GM10266 (cell line): ENCODE measurements at regions not wholly inside any gene's neighbourhood (a gene's known extent, or its start where the extent isn't known, plus 50 kb on each side); places are given as distances from the start of the nearest gene placed in this dataset.

Experiments
- DNase-seq: peaks from one replicate; pipeline ENCODE4 v3.0.0; 2012; ENCODE audit errors: extremely low spot score
- TF ChIP-seq, protein P1 (sequence below): IDR thresholded peaks from 2 replicates; pipeline ENCODE4 v1.5.1; 2012; ENCODE audit warnings: mild to moderate bottlenecking, low read depth; ENCODE audit not compliant: control insufficient read depth, insufficient read depth; ENCODE audit errors: missing control alignments

DNA sequence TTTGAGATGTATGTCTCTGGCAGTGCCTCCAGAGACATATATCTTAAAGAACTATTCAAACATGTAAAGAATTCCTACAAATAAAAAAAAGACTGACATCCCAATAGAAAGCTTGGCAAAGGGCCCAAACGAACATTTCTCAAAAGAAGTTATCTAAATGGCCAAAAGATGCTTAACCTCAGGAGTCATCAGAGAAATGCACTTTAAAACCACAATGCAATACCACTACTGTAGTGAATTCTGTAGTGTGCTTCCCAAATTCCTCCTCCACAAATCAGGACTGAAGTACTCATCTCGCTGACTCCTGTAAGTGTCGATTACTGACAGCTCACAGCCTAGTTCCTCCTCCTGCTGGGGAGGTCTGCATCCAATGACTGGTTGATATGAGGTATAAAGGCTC lies 129.0 kb upstream of the MAMLD1 start:
- no peak for DNase-seq
- TF ChIP-seq, protein P1, sequence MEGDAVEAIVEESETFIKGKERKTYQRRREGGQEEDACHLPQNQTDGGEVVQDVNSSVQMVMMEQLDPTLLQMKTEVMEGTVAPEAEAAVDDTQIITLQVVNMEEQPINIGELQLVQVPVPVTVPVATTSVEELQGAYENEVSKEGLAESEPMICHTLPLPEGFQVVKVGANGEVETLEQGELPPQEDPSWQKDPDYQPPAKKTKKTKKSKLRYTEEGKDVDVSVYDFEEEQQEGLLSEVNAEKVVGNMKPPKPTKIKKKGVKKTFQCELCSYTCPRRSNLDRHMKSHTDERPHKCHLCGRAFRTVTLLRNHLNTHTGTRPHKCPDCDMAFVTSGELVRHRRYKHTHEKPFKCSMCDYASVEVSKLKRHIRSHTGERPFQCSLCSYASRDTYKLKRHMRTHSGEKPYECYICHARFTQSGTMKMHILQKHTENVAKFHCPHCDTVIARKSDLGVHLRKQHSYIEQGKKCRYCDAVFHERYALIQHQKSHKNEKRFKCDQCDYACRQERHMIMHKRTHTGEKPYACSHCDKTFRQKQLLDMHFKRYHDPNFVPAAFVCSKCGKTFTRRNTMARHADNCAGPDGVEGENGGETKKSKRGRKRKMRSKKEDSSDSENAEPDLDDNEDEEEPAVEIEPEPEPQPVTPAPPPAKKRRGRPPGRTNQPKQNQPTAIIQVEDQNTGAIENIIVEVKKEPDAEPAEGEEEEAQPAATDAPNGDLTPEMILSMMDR: no peak

DNA sequence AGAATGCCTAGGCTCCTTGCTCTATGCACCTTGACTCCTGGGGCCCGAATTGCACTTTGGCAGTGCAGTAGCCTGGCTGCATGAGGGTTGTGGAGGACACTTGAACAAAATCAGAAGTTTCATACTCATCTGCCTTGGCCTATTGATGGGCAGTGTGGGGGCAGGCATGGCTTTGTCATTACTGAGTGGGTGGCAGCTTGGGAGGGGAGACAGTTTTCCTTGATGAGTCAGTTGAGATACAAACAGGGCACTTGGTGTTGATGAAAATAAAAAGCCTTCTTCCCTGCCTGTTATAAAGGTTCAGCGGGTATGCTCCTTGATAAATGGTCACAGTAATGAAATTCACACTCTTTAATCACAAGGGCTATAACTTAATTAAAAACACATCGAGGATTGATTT lies 126.8 kb upstream of the MAMLD1 start:
- TF ChIP-seq, protein P1: no peak
- no peak for DNase-seq

DNA sequence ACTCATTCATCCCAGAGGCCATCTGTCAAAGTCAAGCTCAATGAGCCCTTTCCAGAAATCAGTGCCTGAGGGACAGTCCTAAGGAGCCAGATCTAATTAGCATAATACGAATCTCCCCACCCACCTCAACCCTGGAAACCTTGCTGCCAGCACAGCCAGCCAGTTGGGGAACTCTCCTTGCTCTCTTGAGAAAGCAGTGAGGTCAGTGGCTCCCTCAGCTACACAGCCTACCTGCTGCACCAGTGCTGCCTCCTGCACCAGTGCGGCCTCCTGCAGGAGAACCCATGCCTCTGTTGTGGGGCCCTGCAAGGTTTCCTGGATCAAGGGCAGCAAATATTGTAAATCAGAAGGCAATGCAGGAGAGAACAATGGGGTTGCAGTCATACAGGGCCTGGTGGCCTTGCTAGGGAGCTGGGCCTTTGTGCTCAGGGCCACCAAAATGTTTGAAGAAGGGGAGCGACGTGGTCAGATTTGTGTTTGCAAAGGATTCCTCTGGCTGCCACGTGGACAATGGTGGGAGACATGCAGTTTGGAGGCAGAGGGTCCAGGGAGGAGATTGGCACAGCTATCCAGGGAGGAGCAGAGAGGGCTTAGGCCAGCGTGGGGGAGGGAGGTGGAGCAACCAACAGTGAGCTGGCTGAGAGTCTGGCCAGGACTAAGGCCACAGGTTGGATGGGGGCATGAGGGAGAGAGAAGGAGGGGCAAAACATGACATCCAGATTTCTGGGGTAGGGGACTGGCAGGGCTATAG lies 124.3 kb upstream of the MAMLD1 start:
- DNase-seq: no peak
- TF ChIP-seq, protein P1: no peak

DNA sequence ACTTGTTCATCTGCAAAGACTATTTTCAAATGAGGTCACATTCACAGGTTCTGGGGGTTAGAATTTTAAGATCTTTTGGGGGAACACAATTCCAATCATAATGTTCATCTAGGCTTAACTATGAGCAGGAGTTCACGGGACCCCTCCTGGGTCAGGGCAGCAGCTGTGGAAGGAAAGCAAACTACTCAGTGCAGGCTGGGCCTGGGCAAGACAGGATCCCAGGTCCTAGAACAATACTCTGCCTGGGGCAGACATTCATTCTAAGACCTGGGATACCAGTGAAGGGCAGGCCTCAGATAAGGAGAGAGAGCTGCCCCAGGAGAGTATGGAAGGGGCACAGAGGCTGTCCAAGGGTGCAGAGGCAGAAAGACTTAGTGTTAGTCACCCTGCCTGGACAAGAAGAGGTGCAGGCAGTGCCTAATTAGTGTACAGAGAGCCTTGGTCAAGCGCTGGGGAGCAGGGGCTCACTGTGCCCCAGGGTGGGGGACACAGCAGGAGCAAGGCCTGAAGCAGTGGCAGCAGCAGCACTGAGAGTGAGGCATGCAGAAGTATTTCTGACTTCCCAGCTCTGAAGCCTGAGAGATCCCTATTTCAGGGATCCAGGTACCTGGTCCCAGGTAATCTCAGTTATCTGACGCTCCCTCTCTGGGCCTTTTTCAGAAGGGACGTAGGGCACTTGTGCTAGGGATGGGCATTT lies 123.0 kb upstream of the MAMLD1 start:
- TF ChIP-seq, protein P1: no peak
- DNase-seq: no peak

DNA sequence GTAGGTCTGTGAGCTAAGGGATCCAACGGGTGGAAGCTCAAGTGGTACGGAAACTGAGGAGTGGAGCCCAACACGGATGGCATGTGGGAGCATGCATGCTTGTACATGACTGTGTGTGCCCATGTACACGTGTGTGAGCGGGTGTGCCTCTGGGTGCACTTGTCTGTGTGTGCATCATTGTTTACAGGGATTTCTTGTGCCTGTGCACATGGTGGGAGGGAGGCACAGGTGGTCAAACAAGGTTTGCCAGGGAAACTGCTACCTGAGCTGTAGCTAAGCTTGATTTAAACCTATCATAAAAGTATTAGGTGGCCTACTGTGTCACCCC lies 122.5 kb upstream of the MAMLD1 start:
- TF ChIP-seq, protein P1: no peak
- no peak for DNase-seq

DNA sequence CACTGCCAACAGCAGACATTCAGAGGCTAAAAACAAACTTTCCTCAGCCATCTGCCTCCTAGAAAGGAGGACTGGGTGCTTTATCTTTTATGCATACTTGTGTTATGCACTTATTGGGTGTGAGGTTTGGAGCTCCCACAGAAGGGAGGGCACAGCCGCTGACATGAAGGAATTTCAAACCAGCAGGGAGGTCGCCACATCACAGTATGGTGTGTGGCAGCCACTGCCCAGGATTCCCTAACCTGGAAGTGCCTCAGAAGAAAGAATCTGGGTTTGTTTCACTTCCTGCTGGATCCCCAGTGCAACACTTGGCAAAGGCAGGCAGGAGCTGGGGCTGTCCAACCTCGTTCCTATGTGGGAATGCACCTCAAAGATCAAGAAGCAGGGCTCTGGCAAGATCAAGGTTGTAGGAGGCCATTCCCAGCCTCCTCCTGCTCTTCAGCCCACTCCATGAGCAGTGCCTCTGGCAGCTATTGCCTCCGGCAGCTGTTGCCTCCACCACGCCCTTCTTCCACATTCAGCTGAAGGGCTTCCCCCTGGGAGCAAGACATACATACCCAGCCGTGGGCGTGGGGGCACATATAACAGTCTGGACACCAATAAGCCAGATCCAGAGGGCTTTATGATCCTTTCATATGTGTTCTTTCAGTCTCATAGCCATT lies 109.0 kb upstream of the MAMLD1 start:
- TF ChIP-seq, protein P1: no peak
- DNase-seq: no peak

DNA sequence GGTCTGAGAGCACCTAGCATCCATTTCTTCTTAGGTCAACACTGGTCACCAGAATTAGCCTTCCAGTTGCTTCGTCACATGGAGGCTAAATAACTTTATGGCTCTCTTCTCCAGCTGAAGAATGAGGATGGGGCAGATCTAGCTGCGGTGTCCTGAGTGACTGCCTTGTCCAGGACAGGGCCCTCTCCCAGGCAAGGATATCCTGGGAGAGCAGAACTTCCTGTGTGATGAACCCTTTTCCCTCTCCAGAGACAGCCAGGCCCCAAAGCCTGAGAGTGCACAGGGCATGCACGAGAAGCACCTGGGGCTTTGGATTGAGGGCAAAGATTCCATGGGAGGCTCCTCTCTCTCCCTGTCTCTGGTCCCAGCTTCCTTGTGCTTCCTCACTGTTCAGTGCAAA lies 108.2 kb upstream of the MAMLD1 start:
- TF ChIP-seq, protein P1: no peak
- no peak for DNase-seq
